ENCODE measurements at regions not wholly inside any gene's neighbourhood (a gene's known extent, or its start where the extent isn't known, plus 50 kb on each side); places are given as distances from the start of the nearest gene placed in this dataset.

- no peaks in the 10 kb centered on the region for H3F3A ChIP-seq (ENCODE audit: low read depth)
- H3K9me2 ChIP-seq (replicated peaks; ENCODE audit: low read depth, low read length) = no peaks in the 10 kb centered on the region
- no peaks in the 10 kb centered on the region for H3K4me1 ChIP-seq (ENCODE audit: insufficient read depth, low read length, poor library complexity, severe bottlenecking)
- H3K9me3 ChIP-seq (ENCODE audit: insufficient read depth, low read depth, low read length) = no peaks in the 10 kb centered on the region
- no peak overlapping the region for H2AFZ ChIP-seq (ENCODE audit: low read length)
- TF ChIP-seq EZH2phosphoT487 (IDR thresholded peaks at IDR 0.05; ENCODE audit: borderline replicate concordance) = no peak
- peak; percentile 74 for TF ChIP-seq CTCF (conservative IDR thresholded peaks at IDR 0.05; ENCODE audit: low read length)
- H3K36me3 ChIP-seq (ENCODE audit: insufficient read depth, low read length) = no peaks in the 10 kb centered on the region
- no peaks in the 10 kb centered on the region for H3K79me2 ChIP-seq (ENCODE audit: insufficient read depth, low read length)
- H3K4me3 ChIP-seq (ENCODE audit: low read length, poor library complexity, severe bottlenecking) = no peak overlapping the region
- H3K27me3 ChIP-seq (ENCODE audit: insufficient read depth, low read length, poor library complexity, severe bottlenecking) = no peaks in the 10 kb centered on the region
- no peak overlapping the region for H3K4me2 ChIP-seq (ENCODE audit: low read depth, low read length, poor library complexity, severe bottlenecking)
- no peak overlapping the region for H3K9ac ChIP-seq (ENCODE audit: low read depth, low read length, poor library complexity, severe bottlenecking)
- H4K20me1 ChIP-seq (ENCODE audit: insufficient read depth, low read length, poor library complexity, severe bottlenecking) = no peaks in the 10 kb centered on the region
Observed at GRCh38 chr6:101114703-101115102, 233.6 kb upstream of the ASCC3 start.

DNA sequence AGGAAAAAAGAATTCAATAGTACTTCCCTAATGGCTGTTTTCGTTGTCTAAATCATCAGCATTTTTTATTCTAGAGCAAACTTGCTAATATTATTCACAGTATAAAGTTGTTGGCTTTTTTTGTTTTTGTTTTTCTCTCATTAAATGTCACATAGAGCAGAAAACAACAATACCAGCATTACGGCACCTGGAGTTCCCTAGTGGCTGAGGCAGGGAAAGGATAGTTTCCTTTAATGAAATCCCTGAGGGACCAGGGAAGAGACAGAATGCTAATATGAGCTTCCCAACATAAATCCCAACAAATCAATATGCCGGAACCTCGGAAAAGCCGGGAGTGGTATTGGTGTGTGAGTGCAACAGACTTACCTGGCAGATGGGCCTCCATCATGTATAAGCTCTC is 235.2 kb upstream of the ASCC3 start:
- Histone ChIP-seq H3K4me2 (ENCODE audit: low read depth, low read length, poor library complexity, severe bottlenecking) (no peak overlapping the region), H4K20me1 (ENCODE audit: insufficient read depth, low read length, poor library complexity, severe bottlenecking) (no peaks in the 10 kb centered on the region), H3K27me3 (ENCODE audit: insufficient read depth, low read length, poor library complexity, severe bottlenecking) (no peaks in the 10 kb centered on the region), H3K79me2 (ENCODE audit: insufficient read depth, low read length) (no peaks in the 10 kb centered on the region), H3K4me1 (ENCODE audit: insufficient read depth, low read length, poor library complexity, severe bottlenecking) (no peaks in the 10 kb centered on the region), H3K4me3 (ENCODE audit: low read length, poor library complexity, severe bottlenecking) (no peak overlapping the region), H3K36me3 (ENCODE audit: insufficient read depth, low read length) (no peaks in the 10 kb centered on the region), H3F3A (ENCODE audit: low read depth) (no peaks in the 10 kb centered on the region), H3K9me3 (ENCODE audit: insufficient read depth, low read depth, low read length) (no peaks in the 10 kb centered on the region), H3K9me2 (replicated peaks; ENCODE audit: low read depth, low read length) (no peaks in the 10 kb centered on the region), H3K9ac (ENCODE audit: low read depth, low read length, poor library complexity, severe bottlenecking) (no peak overlapping the region), H2AFZ (ENCODE audit: low read length) (no peak overlapping the region)
- TF ChIP-seq EZH2phosphoT487 (IDR thresholded peaks at IDR 0.05; ENCODE audit: borderline replicate concordance) (no peak), CTCF (conservative IDR thresholded peaks at IDR 0.05; ENCODE audit: low read length) (no peak)

- Histone ChIP-seq H3K36me3 (ENCODE audit: insufficient read depth, low read length) (no peaks in the 10 kb centered on the region), H3K9me2 (replicated peaks; ENCODE audit: low read depth, low read length) (no peaks in the 10 kb centered on the region), H3F3A (ENCODE audit: low read depth) (no peaks in the 10 kb centered on the region), H4K20me1 (ENCODE audit: insufficient read depth, low read length, poor library complexity, severe bottlenecking) (no peaks in the 10 kb centered on the region), H3K4me1 (ENCODE audit: insufficient read depth, low read length, poor library complexity, severe bottlenecking) (no peaks in the 10 kb centered on the region), H3K9ac (ENCODE audit: low read depth, low read length, poor library complexity, severe bottlenecking) (no peak overlapping the region), H3K4me3 (ENCODE audit: low read length, poor library complexity, severe bottlenecking) (no peak overlapping the region), H2AFZ (ENCODE audit: low read length) (no peak overlapping the region), H3K27me3 (ENCODE audit: insufficient read depth, low read length, poor library complexity, severe bottlenecking) (no peaks in the 10 kb centered on the region), H3K79me2 (ENCODE audit: insufficient read depth, low read length) (no peaks in the 10 kb centered on the region), H3K9me3 (ENCODE audit: insufficient read depth, low read depth, low read length) (no peaks in the 10 kb centered on the region), H3K4me2 (ENCODE audit: low read depth, low read length, poor library complexity, severe bottlenecking) (no peak overlapping the region)
- TF ChIP-seq CTCF (conservative IDR thresholded peaks at IDR 0.05; ENCODE audit: low read length) (no peak), EZH2phosphoT487 (IDR thresholded peaks at IDR 0.05; ENCODE audit: borderline replicate concordance) (no peak)
Observed at GRCh38 chr6:101117393-101118135, 236.4 kb upstream of the ASCC3 start.

Data from Loucy (cell line).